Peyer's patch (tissue), 4 donors: ENCODE measurements at regions not wholly inside any gene's neighbourhood (a gene's known extent, or its start where the extent isn't known, plus 50 kb on each side); places are given as distances from the start of the nearest gene placed in this dataset.
"Not testable (repeated sequence)": the region's sequence is repeated elsewhere in the genome, so short reads cannot be mapped to it uniquely, and the experiment has no call there.

ENCODE experiments used
- CTCF ChIP-seq, 6 experiments: fragments of 450-650 bp in 4 of 6; fragments of 200-600 bp in 2 of 6; sonication (generic) in 1 of 6; IDR thresholded peaks; one replicate each; pipeline ENCODE4 v1.5.1; 2017 to 2019; ENCODE audit warnings: antibody characterized with exemption in 6 of 6, mild to moderate bottlenecking in 3 of 6, moderate library complexity in 1 of 6
- POLR2A ChIP-seq, 2 donors: fragments of 450-650 bp; IDR thresholded peaks; one replicate each; pipeline ENCODE4 v1.5.1; 2017; ENCODE audit warnings: antibody characterized with exemption in 2 of 2, mild to moderate bottlenecking in 2 of 2, moderate library complexity in 2 of 2

- not testable (repeated sequence) for TF ChIP-seq CTCF, POLR2A (IDR thresholded peaks at IDR 0.05)
Measured at GRCh38 chr14:105675905-105676670, 149.7 kb downstream of the TMEM121 start.
